Progenitor cell of endocrine pancreas (in vitro differentiated cells): ENCODE measurements at regions not wholly inside any gene's neighbourhood (a gene's known extent, or its start where the extent isn't known, plus 50 kb on each side); places are given as distances from the start of the nearest gene placed in this dataset.

Experiments used
- DNase-seq: peaks from one replicate; pipeline ENCODE4 v3.0.0; 2021; ENCODE audit warnings: low spot score; ENCODE audit not compliant: unreplicated experiment
- H3K27ac Mint-ChIP-seq: 2 replicates; pipeline ENCODE4 v1.8.0; 2021; ENCODE audit warnings: mild to moderate bottlenecking, moderate library complexity, mixed read lengths
- H3K27me3 Mint-ChIP-seq: 2 replicates; pipeline ENCODE4 v1.8.0; 2021; ENCODE audit warnings: mixed read lengths
- H3K36me3 Mint-ChIP-seq: 2 replicates; pipeline ENCODE4 v1.8.0; 2022; ENCODE audit warnings: mixed read lengths; ENCODE audit not compliant: insufficient read depth
- H3K4me1 Mint-ChIP-seq: 2 replicates; pipeline ENCODE4 v1.8.0; 2021; ENCODE audit warnings: low read depth, mixed read lengths
- H3K4me3 Mint-ChIP-seq: 2 replicates; pipeline ENCODE4 v1.8.0; 2021; ENCODE audit warnings: low read depth, mild to moderate bottlenecking, moderate library complexity, mixed read lengths
- H3K9me3 Mint-ChIP-seq: 2 replicates; pipeline ENCODE4 v1.8.0; 2021; ENCODE audit warnings: low read depth, mixed read lengths
- CTCF ChIP-seq: fragments of 200-600 bp; sonication (generic); IDR thresholded peaks from one replicate; pipeline ENCODE4 v1.5.0; 2021; ENCODE audit warnings: antibody characterized with exemption, mild to moderate bottlenecking; ENCODE audit not compliant: unreplicated experiment

DNA sequence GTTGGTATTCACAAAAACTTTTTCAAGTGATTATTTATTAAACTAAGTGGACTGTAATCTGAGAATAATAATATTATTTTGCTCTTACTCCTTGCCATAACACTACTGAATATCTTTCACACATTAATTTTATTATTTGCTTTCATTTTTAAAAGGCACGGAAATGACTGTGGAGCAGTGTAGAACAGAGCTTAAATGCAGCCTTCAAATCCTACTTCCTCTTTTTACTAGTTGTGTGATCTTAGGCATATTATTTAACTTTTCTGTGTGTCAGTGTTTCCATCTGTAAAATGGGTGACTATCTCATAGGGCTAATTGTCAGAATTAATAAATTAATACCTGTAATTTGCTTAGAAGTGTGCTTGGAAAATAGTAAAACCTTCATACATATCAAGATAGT lies 55.5 kb upstream of the SLC8A1 start:
- no peak for TF ChIP-seq CTCF
- DNase-seq = no peak
- Mint-ChIP-seq H3K36me3 (no peaks in the 10 kb centered on the region), H3K4me3 (no peak overlapping the region), H3K27ac (no peak overlapping the region), H3K27me3 (no peaks in the 10 kb centered on the region), H3K9me3 (no peaks in the 10 kb centered on the region), H3K4me1 (no peaks in the 10 kb centered on the region)

DNA sequence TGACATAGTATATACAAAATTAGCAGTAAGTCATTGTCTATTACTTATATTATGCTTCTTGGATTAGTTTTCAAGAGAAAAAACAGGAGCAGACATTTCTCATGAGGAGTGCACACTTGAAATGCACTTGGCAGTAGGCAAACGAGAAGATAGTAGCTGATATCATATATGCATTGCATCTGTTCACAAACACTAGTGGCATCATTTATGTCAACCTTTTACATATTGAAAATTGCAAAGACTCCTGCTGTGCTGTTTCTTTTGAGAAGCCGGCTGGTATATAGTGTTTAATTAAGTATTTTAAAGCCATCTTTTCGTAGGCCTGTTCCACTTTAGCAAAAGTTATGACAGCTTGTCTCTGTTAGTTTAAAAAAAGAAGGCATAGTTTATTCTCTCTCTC lies 58.4 kb upstream of the SLC8A1 start:
- H3K4me1 Mint-ChIP-seq = no peaks in the 10 kb centered on the region
- no peak for DNase-seq
- TF ChIP-seq CTCF = no peak
- no peaks in the 10 kb centered on the region for H3K36me3 Mint-ChIP-seq
- no peak overlapping the region for H3K4me3 Mint-ChIP-seq
- no peak overlapping the region for H3K27ac Mint-ChIP-seq
- H3K9me3 Mint-ChIP-seq = no peaks in the 10 kb centered on the region
- no peaks in the 10 kb centered on the region for H3K27me3 Mint-ChIP-seq

GRCh38 chr2:40511661-40512213 lies 59.8 kb upstream of the SLC8A1 start:
- DNase-seq = no peak
- TF ChIP-seq CTCF = no peak
- Mint-ChIP-seq H3K36me3 (no peaks in the 10 kb centered on the region), H3K4me3 (no peak overlapping the region), H3K27ac (no peak overlapping the region), H3K9me3 (no peaks in the 10 kb centered on the region), H3K4me1 (no peaks in the 10 kb centered on the region), H3K27me3 (no peaks in the 10 kb centered on the region)

GRCh38 chr2:40512256-40512655 lies 60.4 kb upstream of the SLC8A1 start:
- TF ChIP-seq CTCF = no peak
- no peak overlapping the region for H3K4me3 Mint-ChIP-seq
- H3K36me3 Mint-ChIP-seq = no peaks in the 10 kb centered on the region
- H3K27me3 Mint-ChIP-seq = no peaks in the 10 kb centered on the region
- no peaks in the 10 kb centered on the region for H3K9me3 Mint-ChIP-seq
- no peak overlapping the region for H3K27ac Mint-ChIP-seq
- no peak for DNase-seq
- no peaks in the 10 kb centered on the region for H3K4me1 Mint-ChIP-seq

GRCh38 chr2:40513201-40513600 lies 61.3 kb upstream of the SLC8A1 start:
- no peaks in the 10 kb centered on the region for H3K9me3 Mint-ChIP-seq
- no peaks in the 10 kb centered on the region for H3K27me3 Mint-ChIP-seq
- H3K36me3 Mint-ChIP-seq = no peaks in the 10 kb centered on the region
- H3K27ac Mint-ChIP-seq = no peak overlapping the region
- no peak overlapping the region for H3K4me3 Mint-ChIP-seq
- no peak for DNase-seq
- no peak for TF ChIP-seq CTCF
- no peaks in the 10 kb centered on the region for H3K4me1 Mint-ChIP-seq
